ENCODE measurements at regions not wholly inside any gene's neighbourhood (a gene's known extent, or its start where the extent isn't known, plus 50 kb on each side); places are given as distances from the start of the nearest gene placed in this dataset.

DNA sequence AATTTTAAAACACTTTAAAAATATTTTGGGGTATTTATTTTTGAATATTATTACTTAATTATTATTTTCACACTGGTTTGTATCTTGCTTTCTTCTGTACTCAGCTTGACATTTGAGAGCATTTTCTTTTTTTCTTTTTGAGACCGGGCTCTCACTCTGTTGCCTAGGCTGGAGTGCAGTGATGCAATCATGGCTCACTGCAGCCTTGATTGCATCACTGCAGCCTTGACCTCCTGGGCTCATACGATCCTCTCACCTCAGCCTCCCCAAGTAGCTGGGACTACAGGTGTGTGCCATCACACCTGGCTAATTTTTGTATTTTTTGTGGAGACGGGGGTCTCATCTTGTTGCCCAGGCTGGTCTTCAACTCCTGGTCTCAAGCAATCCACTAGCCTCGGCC, 79.9 kb upstream of the DLX2 start:
- no peak for TF ChIP-seq CTCF (IDR thresholded peaks at IDR 0.05; ENCODE audit: borderline replicate concordance, insufficient read depth, low read depth, low read length)
- H3K4me3 ChIP-seq (ENCODE audit: low read depth, low read length) = no peak overlapping the region

DNA sequence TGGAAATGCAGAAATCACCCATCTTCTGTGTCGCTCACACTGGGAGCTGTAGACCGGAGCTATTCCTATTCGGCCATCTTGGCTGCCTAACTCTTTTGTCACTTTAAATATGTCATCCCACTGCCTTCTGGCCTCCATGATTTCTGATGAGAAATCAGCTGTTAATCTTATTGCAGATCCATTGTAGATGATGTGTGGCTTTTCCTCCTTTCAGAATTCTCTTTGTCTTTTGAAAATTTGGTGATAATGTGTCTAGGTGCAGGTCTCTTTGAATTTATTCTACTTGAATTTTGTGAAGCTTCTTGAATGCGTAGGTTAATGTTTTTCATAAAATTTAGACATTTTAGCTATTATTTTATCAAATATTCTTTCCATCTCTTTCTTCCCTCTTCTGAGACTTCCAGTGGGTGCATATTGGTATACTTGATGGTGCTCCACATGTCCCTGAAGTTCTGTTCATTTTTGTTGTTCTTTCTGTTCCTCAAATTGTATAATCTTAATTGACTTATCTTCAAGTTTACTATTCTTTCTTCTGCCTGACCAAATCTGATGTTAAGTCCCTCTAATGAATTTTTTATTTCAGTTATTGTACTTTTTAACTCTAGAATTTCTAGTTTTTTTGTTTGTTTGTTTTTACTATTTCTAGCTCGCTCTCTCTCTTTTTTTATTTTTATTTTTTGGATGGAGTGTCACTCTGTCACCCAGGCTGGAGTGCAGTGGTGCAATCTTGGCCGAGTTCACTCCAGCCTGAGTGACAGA, 90.8 kb upstream of the DLX2 start:
- H3K4me3 ChIP-seq (ENCODE audit: low read depth, low read length) = no peak overlapping the region
- TF ChIP-seq CTCF (IDR thresholded peaks at IDR 0.05; ENCODE audit: borderline replicate concordance, insufficient read depth, low read depth, low read length) = no peak

DNA sequence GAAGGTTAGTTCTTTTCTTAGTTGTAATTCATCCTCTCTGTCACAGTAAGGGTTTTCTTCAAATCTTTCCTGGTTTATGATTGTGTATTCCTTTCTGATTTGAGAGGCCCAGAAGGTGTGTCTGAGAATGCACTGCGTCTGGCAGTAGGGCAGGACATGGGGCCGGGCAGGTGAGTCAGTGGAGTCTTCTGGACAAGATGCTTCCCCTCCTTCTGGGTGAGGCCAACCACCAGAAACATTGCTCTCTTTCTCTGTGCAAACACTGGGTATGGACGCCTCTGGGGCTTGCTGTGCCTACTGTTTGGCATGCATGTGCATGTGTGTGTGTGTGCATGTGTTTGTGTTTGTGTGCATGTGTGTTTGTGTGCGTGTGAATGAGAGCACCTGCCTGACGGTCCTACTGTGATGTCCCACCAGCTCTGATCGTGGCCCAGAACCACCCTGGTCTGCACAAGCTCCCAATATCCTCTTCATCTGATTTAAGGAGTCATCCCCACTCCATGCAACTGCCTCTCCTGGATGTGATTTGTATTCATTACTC, 93.2 kb upstream of the DLX2 start:
- no peak for TF ChIP-seq CTCF (IDR thresholded peaks at IDR 0.05; ENCODE audit: borderline replicate concordance, insufficient read depth, low read depth, low read length)

DNA sequence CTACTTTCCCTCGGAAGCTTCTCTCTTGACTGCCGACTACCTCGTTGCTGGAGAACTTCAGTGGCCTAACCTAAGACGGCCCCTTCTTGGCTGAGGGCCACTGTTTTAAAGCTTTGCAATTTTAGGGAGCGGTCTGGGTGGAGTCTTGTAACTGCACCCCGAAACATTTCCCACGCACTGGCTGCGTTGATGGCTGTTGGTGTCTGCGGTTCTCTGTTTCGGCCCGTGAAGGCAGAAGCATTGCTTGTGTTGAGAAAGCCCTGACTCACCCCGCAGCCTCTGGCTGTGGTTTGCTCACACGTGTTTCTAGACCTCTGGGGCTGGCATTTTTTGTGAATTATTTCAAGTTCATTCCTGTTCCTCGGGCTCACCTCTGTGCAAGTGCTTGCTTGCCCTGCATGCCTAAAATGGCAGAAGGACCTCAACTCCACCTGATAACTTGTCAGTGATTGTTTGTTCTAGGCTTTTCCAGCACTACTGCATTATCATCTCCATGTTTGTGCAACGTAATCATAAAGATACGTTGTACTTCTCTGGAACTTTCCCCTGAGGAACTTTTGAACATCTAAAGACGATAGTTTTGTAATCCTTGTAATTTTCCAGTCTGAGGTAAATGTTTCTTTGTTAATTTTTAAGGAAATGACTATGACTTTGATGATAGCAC, 94.2 kb upstream of the DLX2 start:
- no peak for TF ChIP-seq CTCF (IDR thresholded peaks at IDR 0.05; ENCODE audit: borderline replicate concordance, insufficient read depth, low read depth, low read length)
- H3K4me3 ChIP-seq (ENCODE audit: low read depth, low read length) = no peak overlapping the region

More for the DNA sequence above, 93.2 kb upstream of the DLX2 start:
- no peak overlapping the region for H3K4me3 ChIP-seq (ENCODE audit: low read depth, low read length)

DNA sequence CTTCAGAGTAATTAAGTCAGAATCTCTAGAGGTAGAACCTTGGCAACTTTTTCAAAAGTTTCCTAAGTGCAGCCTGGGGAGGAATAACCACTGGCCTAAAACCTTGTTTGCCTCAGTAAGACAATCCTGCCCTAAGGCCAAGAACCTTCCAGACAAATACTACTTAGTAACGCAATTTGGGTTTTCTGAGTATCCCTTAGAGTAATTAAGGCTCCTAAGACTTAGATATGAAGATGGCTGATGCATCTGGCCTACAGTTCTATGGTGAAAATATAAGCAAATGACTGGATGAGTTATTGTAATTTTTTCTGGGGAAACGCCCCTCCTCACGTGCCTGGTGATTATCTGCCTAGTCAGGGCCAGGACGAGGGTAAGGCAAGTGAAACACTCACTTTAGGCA, 95.7 kb upstream of the DLX2 start:
- H3K4me3 ChIP-seq (ENCODE audit: low read depth, low read length) = no peak overlapping the region
- TF ChIP-seq CTCF (IDR thresholded peaks at IDR 0.05; ENCODE audit: borderline replicate concordance, insufficient read depth, low read depth, low read length) = no peak

DNA sequence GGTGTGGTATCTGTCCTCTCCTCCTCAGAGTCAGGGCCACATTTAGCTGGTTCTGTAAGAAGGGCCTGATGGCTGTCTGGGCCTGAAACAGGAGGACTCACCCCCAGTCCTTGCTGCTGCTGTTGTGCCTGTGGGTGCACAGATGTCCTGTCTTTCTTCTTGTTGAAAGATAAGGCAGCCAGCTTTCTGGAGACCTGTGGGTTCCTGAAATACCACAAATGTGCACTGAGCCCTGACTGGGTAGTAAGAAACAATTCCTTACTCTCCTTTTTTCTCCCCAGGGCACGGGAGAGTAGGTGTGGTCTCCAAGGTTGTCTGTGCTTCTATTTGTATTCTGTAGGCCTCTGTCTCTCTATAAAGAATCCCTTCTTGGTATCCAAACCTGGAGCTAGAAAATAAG, 96.2 kb upstream of the DLX2 start:
- H3K4me3 ChIP-seq (ENCODE audit: low read depth, low read length) = no peak overlapping the region
- TF ChIP-seq CTCF (IDR thresholded peaks at IDR 0.05; ENCODE audit: borderline replicate concordance, insufficient read depth, low read depth, low read length) = no peak

Measured in GM12875 (cell line).